NOMO-1 (cell line): ENCODE measurements at regions not wholly inside any gene's neighbourhood (a gene's known extent, or its start where the extent isn't known, plus 50 kb on each side); places are given as distances from the start of the nearest gene placed in this dataset.

Experiments
- DNase-seq, 2 experiments: peaks; one replicate each; lab custom pipeline; 2025; ENCODE audit not compliant: unreplicated experiment in 2 of 2; lab: John Stamatoyannopoulos, UW

DNA sequence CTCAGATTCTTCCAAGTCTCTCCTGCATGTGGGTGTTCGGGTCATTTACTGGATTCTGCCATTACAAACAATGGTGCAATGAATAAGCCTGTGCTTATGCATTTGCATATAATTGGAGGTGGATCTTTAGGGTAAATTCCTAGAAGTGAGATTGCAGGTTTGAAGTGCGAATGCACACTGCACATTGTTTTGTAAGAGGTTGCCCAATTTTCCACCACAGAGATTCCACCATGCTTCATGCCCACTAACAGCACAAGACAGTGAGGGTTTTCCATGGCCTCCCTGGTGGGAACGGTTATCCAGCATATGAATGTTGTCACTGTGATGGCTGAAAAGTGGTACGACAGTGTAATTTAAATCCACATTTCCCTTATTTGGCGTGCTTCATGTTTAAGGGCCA, 178.8 kb upstream of the PMEPA1 start:
- no peak for DNase-seq

DNA sequence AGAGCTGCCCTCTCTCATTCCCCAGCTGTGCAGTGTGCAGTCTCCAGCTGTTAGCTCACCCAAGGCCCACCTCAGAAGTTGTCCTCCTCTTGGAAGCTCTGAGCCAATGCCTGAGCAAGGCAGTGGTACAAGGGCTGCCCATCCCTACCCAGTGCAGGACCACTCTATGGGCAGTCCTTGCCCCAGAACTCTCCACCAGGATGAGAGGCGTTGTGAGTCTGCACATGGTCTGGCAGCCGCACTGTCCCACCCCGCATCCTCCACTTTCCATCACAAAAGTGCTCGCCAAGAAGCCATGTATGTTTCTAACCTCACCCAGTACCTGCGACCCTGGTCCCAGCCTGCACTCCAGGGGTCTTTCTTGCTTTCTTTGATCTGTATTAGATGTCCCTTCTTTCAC, 175.1 kb upstream of the PMEPA1 start:
- no peak for DNase-seq

DNA sequence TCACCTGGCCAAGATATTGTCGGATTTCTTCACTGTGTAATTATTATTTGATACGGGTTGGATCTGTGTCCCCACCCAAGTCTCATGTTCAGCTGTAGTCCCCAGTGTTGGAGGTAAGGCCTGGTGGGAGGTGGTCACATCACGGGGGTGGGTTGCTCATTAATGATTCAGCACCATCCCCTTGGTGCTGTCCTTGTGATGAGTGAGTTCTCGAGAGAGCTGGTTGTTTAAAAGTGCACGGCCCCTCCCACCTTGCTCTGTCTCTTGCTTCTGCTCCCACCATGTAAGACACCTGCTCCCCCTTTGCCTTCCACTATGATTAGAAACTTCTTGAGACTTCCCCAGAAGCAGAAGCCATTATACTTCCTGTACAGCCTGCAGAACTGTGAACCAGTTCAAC, 173.9 kb upstream of the PMEPA1 start:
- DNase-seq = no peak

DNA sequence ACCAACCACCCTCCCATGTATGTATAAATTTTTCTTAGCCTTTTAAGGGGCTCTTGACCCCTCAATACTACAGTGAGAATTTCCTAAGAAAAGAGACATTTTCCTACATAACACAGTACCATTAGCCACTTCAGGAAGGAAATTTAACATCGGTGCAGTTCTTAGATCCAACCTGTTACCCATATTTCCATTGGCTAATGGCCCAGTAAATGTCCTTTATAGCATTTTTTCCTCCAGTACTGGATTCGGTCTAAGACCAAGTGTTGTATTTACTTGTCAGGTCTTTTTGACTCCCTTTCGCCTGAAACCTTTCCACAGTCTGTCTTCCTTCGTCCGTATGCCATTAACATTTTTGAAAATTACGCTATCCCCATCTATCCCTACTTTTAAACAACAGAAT, 173.4 kb upstream of the PMEPA1 start:
- no peak for DNase-seq

DNA sequence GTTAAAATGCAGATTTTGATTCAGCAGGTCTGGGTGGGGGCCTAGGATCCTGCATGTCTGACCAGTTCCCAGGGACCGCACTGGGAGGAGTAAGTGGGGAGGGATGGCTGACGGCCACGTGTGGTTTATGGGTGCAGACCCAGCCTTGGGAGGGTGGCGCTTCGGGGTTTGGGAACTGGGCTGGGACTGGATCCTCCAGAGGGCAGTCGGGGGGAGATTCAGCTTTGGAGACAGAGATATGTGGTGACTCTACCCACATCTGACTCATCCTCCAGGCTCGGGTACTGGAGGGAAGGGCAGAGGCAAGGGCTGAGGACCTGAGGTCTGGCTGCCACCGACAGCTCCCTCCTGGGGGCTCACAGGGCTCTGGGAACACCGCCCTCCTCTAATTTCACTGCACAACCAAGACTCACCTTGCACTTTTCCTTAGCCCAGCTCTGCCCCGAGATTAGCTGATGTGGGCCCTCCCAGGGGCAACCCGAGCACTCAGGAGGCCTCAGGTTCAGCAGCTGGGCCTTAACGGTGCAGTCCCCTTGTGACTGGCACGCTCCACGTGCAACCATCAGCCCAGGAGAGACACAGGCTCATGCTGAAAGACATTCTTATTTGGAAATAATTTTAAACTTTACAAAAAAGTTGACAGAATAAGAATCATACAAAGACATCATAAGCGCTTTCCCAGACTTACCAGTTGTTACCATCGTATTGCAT, 172.8 kb upstream of the PMEPA1 start:
- no peak for DNase-seq

DNA sequence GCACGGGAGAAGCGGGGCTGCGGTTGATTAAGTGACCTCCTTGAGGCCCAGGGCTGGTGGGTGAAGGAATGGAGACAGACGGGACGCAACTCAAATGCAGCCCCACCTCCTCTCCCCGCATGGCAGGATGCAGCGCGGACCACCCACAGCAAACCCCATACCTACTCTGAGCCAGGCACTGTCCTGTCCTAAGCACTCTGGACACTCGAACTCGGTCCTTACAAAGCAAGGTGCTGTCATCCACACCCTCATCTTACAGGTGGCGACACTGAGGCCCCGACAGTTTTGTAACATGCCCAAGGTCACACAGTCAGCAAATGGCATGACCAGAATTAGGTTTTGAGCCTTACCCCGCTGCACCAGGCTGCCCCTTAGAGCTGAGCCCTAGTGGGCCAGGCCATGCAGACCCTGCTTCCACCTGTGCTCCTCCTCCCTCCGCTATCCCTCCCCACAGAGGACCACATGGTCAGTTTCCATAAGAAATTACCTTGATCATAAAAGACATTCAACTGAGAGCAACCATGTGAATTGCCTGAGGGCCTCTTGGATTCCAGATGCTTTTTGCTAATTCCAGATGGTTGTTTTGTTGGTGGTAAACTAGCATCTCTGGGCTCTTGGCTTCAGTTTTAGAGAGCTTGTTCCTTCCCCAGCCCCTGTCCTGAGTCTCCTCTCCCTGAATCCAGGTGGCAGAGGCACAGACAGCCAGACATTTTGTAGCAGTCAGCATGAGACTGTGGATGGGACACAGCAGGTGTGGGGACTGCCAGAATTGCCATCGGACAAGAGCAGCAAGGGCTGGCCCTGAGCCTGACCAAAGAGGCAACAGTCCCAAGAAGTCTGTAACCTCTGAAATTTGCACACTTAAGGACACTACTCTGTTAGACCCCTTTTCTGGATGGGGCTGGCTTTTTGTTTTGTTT, 171.9 kb upstream of the PMEPA1 start:
- no peak for DNase-seq

DNA sequence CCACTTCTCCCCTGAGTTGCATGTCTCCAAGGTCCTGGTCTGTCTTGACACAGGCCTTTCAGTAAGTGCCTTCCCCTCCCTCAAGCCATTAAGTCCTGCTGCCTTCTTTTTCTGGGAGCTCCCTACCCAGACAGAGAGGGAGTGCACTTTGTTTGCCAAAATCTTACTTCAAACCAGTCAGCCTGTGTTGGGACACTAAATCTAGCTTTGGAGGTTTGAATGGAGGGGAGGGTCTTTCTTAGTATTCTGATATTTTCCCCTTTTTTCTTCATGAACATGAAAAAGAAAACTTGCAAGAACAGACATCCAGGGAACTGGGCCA, 170.7 kb upstream of the PMEPA1 start:
- no peak for DNase-seq

DNA sequence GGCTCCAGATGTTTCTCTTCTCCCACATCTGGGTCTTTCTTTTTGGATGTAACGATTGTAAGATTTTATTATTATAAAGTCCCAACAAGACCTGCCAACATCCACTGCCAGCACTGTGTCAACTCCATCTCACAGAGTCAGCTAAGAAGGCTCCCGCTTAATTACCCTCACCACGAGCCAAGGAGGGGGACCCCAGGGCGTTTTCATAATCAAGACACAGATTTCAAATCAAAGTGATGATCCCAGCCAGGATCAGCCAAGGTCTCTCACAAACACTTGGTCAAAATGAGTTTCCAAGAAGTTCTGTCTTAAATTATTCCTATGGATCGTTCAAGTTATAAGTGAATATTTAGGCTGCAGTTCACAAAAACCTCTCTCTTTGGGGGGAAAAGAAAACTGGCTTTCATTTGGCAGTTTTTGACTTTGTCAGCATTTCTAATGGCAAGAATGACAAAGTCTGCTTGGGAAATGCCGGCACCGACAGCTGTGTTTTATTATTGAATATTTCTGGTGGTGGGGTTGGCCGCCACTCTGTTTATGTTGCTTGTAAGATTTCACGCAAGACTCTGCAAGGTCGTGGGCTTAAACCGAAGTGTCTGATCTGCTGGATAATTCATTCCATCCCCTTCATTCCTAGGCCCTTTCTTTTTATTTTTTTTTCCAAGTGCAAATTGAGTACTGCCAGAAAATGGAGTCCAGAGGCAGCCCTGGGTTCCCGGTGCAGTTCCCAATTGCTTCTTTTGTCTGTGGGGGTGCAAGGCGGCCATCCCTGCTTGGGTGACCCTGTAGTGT, 170.2 kb upstream of the PMEPA1 start:
- no peak for DNase-seq

DNA sequence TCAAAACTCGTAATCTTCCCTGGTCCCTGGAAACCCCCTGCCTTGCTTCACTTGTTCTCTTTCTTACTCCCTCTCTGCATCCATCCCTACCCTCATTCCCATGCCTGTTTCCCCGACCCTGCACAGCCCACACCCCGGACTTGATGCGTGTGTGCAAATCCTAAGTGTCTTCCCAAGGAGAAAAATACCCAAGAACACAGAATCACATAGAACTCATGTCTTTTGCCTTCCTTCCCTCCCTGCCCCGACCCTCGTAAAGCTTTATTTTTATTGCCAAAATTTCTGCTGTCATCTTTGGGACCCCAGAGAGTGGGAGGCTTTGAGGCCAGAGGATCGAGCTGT, 169.6 kb upstream of the PMEPA1 start:
- no peak for DNase-seq

DNA sequence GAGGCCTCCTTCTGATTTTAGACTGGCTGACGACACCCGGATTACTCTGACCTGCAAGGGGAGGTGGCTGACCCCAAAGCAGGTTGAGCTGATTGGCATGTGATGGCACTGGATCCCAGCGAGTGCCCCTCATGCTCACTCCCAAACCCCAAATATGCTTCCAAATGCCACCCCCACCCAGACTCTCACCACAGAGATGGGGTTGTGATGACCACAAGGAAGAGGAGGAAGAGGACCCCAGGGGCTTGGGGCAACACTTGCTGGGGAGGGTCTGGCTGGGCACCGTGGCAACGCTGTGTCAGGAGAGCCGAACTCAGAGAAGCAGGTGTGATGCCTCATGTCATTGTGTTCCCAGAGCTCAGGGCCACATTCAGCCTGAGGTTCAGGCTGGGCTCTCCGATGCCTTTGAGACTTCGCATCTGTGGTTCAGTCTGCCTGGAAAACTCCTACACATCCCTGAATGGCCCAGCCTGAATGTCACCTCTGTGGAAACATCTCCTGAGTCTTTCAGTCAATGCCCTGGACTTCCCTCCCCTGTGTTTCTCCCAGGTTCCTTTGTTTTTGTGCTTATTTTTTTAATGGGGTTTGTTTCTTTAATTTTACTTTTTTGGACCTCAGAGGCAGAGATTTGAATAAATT, 169.1 kb upstream of the PMEPA1 start:
- DNase-seq = no peak

DNA sequence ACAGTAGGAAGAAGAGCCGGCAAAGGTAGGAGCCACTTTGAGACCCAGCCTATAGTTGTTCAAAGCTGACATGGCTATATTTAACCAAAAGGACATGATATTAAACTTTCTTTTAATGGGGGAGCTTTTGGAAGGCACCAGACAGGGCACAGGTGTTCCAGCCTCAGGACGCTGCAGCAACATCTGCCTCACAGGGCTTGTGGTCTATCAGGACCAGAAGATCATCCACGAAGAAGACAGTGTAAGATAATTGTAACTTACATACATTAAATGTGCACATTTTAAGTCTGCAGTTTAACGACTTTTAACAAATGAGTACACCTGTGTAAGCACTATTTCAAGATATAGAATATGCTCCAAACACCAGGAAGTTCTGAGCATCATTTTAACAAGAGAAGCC, 168.2 kb upstream of the PMEPA1 start:
- no peak for DNase-seq

DNA sequence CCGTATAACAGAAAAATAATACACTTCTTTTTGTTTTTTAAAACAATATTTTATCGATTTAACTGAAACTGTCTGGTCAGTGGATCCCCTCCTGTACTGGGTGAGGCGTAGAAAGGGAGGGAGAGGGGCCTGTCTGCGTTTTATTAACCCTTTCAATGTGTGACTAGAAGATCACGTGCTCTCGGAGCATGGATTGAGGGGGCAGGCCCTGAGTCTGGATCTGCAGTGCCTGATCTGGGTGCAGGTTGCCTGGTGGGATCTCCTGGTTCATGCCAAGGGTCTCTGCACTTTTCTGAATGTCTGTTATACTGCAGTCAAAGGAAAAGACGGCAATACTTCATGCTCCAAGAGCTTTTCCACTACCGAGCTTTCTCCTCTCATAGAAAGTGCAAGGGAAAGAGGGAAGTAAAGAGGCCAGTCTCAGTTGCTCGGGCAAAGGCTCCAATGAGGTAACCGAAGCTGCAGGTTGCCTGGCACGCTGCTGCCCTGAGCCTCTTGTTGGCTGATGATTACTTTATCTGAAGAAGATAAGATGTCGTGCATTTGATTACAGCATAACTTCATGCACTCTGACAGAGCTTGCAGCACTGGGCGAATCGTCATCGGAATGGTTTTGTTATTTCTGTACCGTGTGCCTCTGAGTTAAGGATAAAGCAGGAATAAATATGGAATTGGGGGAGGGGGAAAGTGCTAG, 167.5 kb upstream of the PMEPA1 start:
- DNase-seq = no peak

DNA sequence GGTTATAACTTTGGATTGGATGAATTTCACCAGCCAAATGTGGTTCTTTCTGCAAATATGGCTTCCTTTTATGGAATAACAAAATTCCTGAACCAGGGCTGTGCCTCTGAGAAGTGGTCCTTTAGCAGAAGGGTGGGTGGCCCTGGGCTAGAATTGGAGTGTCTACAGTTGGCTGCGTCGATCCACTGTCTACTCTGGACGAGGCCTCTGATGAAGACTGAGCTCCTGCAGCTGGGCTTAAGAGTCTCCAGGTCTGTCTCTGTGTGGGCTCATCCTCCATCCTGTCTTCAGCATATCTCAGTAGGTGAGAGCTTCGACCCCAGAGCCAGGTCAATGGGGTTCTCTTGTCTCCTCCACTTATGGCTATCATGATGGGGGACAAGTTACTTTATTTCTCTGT, 166.3 kb upstream of the PMEPA1 start:
- no peak for DNase-seq

DNA sequence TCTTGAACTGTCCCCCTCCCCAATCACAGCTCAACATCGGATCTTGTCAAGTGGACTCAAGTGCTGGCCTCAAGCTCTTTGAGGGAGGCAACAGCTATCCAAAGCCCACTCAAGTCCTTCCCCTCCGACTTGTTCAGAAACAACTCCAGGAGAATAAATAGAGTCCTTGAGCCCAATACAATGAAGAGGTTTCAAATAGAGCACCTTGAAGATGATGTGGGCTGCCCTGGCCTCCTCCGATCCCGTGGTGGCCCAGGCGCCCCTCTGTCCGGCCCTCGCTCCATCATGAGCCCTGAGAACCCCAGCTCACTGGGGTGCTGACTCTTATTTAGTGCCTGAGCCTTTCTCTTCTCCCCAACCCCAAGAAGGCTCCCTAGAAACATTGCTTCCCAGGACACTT, 164.3 kb upstream of the PMEPA1 start:
- no peak for DNase-seq

DNA sequence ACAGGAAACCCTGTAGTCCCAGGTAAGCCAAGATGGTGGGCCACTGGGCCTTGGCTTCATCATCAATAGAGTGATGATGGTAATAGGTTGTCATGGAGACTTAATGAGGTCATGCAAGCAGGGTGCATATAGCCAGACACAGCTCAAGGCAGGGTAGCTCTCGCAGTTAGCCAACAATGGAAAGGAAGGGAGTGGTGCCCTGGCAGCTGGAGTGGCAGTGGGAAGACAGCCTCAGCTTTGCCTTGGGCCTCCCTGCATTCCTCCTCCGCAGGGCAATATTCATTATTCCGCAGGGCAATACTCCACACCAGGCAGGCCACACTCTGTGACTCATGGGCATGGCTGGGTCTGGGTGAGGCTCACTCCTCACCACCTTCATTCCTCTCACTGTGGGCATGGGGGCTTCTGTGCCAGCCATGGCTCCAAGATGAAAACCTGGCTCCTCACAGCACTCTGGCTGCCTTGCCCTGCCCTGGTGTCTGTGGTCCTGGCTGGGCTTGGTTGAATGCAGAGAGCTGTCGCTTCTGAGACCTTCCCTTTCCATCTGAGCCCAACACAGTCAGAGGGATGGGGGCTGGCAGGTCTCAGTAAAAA, 163.1 kb upstream of the PMEPA1 start:
- DNase-seq = no peak

DNA sequence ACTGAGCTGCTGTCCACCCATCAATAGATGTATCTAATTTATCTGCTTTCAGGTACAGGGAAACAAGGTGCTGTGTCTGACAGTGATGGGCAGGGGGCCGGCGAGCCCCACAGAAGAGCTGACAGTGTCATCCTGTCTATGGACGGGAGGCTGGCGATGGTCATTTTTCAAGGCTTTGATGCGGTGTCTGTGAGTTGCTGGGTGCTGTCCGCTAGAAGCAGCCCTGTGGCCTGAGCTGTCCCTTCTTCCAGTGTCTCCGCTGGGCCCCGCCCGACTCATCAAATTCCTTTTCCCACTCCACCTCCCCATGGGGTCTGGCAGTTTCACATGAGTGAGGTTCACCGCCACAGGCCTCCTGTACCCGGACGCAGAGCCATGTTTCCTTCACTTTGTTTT, 161.4 kb upstream of the PMEPA1 start:
- no peak for DNase-seq

DNA sequence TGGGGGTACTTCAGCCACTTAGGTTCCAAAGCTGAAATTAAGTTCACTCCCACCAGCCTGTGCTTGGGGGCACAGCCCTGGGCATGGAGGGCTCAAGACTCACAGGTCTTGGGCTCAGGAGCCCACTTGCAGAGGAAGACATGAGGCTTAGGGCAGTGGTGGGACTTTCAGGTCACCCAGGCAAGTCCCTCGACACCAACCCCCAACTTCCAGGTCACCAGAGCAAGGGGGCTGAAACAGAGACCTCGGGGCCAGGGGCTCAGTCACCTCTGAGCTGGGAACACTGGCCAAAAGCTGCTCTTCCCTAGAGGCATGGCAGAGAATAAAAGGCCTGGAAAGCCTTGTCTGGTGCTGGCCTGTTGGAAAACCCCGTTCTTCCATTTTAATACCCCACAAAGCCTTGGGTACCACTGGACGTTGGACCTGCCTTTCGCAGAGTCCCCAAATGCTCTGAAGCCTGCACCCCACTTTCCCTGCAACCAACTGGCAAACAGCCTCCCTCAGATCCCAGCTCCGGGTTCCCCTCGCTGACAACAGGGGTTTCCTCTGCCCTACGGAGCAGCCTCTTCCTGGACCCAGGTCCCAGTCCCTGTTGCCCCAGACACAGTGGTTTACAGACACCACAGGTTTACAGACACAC, 160.9 kb upstream of the PMEPA1 start:
- DNase-seq = no peak

DNA sequence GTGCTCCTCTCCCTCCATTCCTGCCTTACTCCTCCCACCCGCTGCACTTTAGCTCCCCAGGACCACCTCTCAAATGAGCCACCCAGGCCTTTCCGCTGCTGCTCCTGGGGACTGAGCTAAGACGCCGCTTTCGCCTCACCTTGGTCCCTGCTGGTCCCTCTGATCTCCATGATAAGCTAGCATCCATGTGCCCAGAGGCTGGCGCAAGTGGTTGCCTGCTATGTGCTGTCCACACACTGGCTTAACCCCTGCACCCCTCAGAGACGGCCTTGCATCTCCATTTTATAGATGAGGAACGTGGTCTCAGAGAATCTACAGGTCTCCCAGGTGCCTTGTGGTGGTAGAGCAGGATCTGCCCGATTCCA, 160.1 kb upstream of the PMEPA1 start:
- no peak for DNase-seq

DNA sequence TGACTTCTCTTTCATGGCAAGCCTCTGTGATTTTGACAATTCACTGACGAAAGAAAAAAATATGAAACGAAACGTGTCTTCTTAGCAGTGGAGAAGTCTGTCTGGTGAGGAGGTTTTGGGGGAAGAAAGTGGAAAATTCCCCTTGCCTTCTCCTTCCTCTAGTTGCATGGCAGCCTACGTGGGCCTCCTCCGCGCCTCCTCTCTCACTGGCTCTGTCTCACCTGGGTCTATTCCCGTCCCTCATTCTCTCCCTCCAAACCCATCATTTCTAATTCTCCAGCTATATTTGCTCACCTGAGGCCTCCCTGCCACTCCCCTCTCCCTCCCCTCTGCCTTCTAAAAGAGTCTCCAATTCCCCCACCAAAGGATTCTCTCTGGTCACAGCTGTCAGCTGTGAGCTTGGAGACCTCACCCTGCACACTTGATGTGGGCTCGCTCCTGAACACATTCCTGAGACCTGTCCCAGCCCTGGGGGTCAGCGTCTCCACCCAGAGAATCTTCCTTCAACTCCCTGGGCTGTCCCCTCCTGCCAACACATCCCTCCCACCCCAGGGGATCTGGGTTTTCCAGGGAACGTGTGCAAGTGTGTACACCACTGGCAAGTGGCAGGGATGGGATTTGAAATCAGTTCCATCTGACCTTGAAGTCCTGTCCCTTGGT, 159.6 kb upstream of the PMEPA1 start:
- DNase-seq = no peak
